Liver (tissue), 3 donors: ENCODE measurements at regions not wholly inside any gene's neighbourhood (a gene's known extent, or its start where the extent isn't known, plus 50 kb on each side); places are given as distances from the start of the nearest gene placed in this dataset.

Experiments
- RAD21 ChIP-seq, 2 donors: IDR thresholded peaks; 2 replicates each; pipeline ENCODE4 v1.6.1; 2016; ENCODE audit warnings: antibody characterized with exemption in 2 of 2, mild to moderate bottlenecking in 2 of 2
- SP1 ChIP-seq: IDR thresholded peaks from 2 replicates; pipeline ENCODE4 v1.6.1; 2018; ENCODE audit warnings: antibody characterized with exemption, mild to moderate bottlenecking
- TF ChIP-seq, protein P1 (sequence below): fragments of 150-350 bp; IDR thresholded peaks from 2 replicates; pipeline ENCODE4 v1.5.1; 2017; ENCODE audit warnings: improper control_type of control experiment, low read depth, low read length; ENCODE audit not compliant: missing input control
- TF ChIP-seq, protein P2 (sequence below): IDR thresholded peaks from 2 replicates; pipeline ENCODE4 v1.6.1; 2016; ENCODE audit warnings: antibody characterized with exemption, mild to moderate bottlenecking
- TF ChIP-seq, protein P3 (sequence below): IDR thresholded peaks from 2 replicates; pipeline ENCODE4 v1.6.1; 2016; ENCODE audit warnings: antibody characterized with exemption
- donor health status: healthy.
- donor health status: healthy.

DNA sequence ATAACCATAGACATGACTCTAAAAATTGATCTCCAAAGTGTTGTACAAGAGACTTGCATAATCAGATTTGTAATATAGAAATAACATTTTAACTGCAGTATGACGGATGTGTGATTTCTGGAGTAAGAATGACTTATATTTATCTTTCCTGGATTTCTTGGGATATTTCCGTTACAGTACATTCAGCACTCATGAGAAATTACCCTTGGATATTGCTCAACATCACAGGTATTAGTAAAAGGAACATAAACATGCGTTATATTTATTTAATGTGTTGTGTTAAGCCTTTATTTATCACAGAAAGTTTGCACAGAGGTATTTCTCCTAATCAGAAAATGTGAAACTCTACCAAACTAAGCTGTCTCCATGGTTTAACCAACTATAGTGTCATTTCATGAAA lies 1823.9 kb upstream of the C9orf72 start:
- TF ChIP-seq, protein P1, sequence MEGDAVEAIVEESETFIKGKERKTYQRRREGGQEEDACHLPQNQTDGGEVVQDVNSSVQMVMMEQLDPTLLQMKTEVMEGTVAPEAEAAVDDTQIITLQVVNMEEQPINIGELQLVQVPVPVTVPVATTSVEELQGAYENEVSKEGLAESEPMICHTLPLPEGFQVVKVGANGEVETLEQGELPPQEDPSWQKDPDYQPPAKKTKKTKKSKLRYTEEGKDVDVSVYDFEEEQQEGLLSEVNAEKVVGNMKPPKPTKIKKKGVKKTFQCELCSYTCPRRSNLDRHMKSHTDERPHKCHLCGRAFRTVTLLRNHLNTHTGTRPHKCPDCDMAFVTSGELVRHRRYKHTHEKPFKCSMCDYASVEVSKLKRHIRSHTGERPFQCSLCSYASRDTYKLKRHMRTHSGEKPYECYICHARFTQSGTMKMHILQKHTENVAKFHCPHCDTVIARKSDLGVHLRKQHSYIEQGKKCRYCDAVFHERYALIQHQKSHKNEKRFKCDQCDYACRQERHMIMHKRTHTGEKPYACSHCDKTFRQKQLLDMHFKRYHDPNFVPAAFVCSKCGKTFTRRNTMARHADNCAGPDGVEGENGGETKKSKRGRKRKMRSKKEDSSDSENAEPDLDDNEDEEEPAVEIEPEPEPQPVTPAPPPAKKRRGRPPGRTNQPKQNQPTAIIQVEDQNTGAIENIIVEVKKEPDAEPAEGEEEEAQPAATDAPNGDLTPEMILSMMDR: no peak
- TF ChIP-seq, protein P2, sequence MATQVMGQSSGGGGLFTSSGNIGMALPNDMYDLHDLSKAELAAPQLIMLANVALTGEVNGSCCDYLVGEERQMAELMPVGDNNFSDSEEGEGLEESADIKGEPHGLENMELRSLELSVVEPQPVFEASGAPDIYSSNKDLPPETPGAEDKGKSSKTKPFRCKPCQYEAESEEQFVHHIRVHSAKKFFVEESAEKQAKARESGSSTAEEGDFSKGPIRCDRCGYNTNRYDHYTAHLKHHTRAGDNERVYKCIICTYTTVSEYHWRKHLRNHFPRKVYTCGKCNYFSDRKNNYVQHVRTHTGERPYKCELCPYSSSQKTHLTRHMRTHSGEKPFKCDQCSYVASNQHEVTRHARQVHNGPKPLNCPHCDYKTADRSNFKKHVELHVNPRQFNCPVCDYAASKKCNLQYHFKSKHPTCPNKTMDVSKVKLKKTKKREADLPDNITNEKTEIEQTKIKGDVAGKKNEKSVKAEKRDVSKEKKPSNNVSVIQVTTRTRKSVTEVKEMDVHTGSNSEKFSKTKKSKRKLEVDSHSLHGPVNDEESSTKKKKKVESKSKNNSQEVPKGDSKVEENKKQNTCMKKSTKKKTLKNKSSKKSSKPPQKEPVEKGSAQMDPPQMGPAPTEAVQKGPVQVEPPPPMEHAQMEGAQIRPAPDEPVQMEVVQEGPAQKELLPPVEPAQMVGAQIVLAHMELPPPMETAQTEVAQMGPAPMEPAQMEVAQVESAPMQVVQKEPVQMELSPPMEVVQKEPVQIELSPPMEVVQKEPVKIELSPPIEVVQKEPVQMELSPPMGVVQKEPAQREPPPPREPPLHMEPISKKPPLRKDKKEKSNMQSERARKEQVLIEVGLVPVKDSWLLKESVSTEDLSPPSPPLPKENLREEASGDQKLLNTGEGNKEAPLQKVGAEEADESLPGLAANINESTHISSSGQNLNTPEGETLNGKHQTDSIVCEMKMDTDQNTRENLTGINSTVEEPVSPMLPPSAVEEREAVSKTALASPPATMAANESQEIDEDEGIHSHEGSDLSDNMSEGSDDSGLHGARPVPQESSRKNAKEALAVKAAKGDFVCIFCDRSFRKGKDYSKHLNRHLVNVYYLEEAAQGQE: no peak
- TF ChIP-seq SP1: no peak
- TF ChIP-seq, protein P3, sequence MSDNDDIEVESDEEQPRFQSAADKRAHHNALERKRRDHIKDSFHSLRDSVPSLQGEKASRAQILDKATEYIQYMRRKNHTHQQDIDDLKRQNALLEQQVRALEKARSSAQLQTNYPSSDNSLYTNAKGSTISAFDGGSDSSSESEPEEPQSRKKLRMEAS: no peak
- TF ChIP-seq RAD21 (IDR thresholded peaks at IDR 0.05): no peak
